WERI-Rb-1 (cell line): ENCODE measurements at regions not wholly inside any gene's neighbourhood (a gene's known extent, or its start where the extent isn't known, plus 50 kb on each side); places are given as distances from the start of the nearest gene placed in this dataset.

Experiments
- DNase-seq: peaks from one replicate; pipeline ENCODE4 v3.0.0-alpha.2; 2020
- H3K27ac ChIP-seq: fragments of 250-450 bp; sonication (Bioruptor Pico); 2 replicates; pipeline ENCODE4 v1.5.1; 2020; ENCODE audit warnings: mild to moderate bottlenecking, moderate library complexity
- H3K27me3 ChIP-seq: fragments of 250-450 bp; sonication (Bioruptor Pico); 2 replicates; pipeline ENCODE4 v1.5.1; 2021; ENCODE audit warnings: mild to moderate bottlenecking, low read depth, moderate library complexity; ENCODE audit not compliant: insufficient read depth, severe bottlenecking
- H3K36me3 ChIP-seq: fragments of 250-450 bp; sonication (Bioruptor Pico); 2 replicates; pipeline ENCODE4 v1.5.1; 2020; ENCODE audit warnings: mild to moderate bottlenecking, moderate library complexity
- H3K4me3 ChIP-seq: 2 replicates; pipeline ENCODE4 v1.5.1; 2011; ENCODE audit warnings: low read depth, mild to moderate bottlenecking, control low read depth, low read length
- H3K9me3 ChIP-seq: fragments of 250-450 bp; sonication (Bioruptor Pico); 2 replicates; pipeline ENCODE4 v1.5.1; 2021; ENCODE audit warnings: mild to moderate bottlenecking, moderate library complexity; ENCODE audit not compliant: severe bottlenecking
- CTCF ChIP-seq: IDR thresholded peaks from 2 replicates; pipeline ENCODE4 v1.5.1; 2011; ENCODE audit warnings: low read depth, mild to moderate bottlenecking, control low read depth, inconsistent platforms, low read length

DNA sequence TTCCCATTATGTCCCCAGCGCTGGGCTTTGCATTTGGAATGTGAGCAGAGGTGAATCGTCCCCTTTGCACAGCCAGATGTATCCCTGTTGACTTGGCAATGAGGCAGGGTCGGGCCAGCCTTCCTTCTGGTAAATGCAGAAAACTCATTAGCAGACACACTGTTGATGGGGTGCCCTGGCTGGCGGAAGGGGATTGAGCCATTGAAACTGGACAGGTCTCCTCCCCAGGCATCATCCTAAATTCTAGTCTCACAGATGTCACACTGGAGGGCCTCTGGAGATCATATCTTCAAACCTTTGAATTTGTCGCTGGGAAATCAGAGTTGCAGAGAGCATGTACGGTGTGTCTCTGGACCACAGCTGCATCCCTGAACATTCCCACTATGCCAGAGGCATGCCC lies 219.5 kb upstream of the TSHZ3 start:
- H3K9me3 ChIP-seq = no peaks in the 10 kb centered on the region
- no peaks in the 10 kb centered on the region for H3K36me3 ChIP-seq
- TF ChIP-seq CTCF = no peak
- no peak overlapping the region for H3K4me3 ChIP-seq
- H3K27ac ChIP-seq = no peak overlapping the region
- no peaks in the 10 kb centered on the region for H3K27me3 ChIP-seq
- DNase-seq = no peak

DNA sequence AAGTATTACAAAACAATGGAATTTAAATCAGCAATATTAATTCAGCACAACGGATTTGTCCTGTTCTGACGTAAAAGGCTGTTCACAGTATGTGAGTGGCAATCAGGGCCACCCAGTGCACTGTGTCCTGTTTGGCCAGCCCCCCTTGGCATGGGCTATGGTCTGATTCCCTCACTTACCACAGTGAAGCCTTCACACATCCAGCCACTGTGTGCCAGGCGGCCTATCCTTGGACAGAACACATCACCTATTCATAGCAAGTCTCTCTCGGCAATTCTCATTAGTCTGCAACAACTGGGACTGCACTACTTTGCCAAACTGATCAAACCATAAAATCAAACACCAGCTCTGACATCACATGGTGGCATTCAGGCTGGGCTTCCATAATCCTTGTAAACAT lies 221.5 kb upstream of the TSHZ3 start:
- H3K27ac ChIP-seq = no peak overlapping the region
- no peaks in the 10 kb centered on the region for H3K9me3 ChIP-seq
- H3K27me3 ChIP-seq = no peaks in the 10 kb centered on the region
- DNase-seq = no peak
- no peaks in the 10 kb centered on the region for H3K36me3 ChIP-seq
- TF ChIP-seq CTCF = no peak
- no peak overlapping the region for H3K4me3 ChIP-seq

GRCh38 chr19:31572102-31572975 lies 223.1 kb upstream of the TSHZ3 start:
- Histone ChIP-seq H3K36me3 (no peaks in the 10 kb centered on the region), H3K4me3 (no peak overlapping the region), H3K27me3 (no peaks in the 10 kb centered on the region), H3K27ac (no peak overlapping the region), H3K9me3 (no peaks in the 10 kb centered on the region)
- no peak for DNase-seq
- TF ChIP-seq CTCF = no peak

DNA sequence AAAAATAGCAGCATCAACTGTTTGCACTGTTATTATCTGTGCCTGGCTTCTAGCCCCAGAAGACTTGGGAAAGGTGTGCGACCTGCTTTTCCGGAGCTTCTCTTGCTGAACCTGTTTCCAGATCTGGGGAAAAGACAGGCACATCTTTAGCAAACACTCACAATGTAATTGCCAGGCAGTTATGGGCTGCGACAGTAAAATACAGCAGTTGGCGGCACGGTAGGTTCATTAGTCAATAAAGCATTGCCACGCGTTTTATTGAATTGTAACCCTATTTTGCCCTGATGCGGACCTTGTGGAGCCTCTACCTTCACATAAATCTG lies 223.7 kb upstream of the TSHZ3 start:
- H3K27ac ChIP-seq = no peak overlapping the region
- TF ChIP-seq CTCF = no peak
- no peaks in the 10 kb centered on the region for H3K27me3 ChIP-seq
- H3K4me3 ChIP-seq = no peak overlapping the region
- H3K36me3 ChIP-seq = no peaks in the 10 kb centered on the region
- no peaks in the 10 kb centered on the region for H3K9me3 ChIP-seq
- no peak for DNase-seq

GRCh38 chr19:31574251-31574973 lies 225.2 kb upstream of the TSHZ3 start:
- Histone ChIP-seq H3K4me3 (no peak overlapping the region), H3K36me3 (no peaks in the 10 kb centered on the region), H3K27me3 (no peaks in the 10 kb centered on the region), H3K27ac (no peak overlapping the region), H3K9me3 (no peaks in the 10 kb centered on the region)
- no peak for TF ChIP-seq CTCF
- DNase-seq = no peak
